Testis (tissue), 2 donors: ENCODE measurements at regions not wholly inside any gene's neighbourhood (a gene's known extent, or its start where the extent isn't known, plus 50 kb on each side); places are given as distances from the start of the nearest gene placed in this dataset.

ENCODE experiments used
- DNase-seq: peaks from one replicate; pipeline ENCODE4 v3.0.0-alpha.2; 2019
- H3K27ac ChIP-seq, 2 donors: fragments of 200-600 bp; sonication (generic); one replicate each; pipeline ENCODE4 v1.5.1; 2019
- H3K27me3 ChIP-seq: fragments of 200-600 bp; sonication (generic); one replicate; pipeline ENCODE4 v1.5.1; 2019
- H3K36me3 ChIP-seq: fragments of 200-600 bp; sonication (generic); one replicate; pipeline ENCODE4 v1.5.1; 2017; ENCODE audit warnings: low read depth; ENCODE audit errors: missing control alignments
- H3K4me1 ChIP-seq: fragments of 200-600 bp; sonication (generic); one replicate; pipeline ENCODE4 v1.5.1; 2019
- H3K4me3 ChIP-seq, 2 donors: fragments of 200-600 bp; sonication (generic); one replicate each; pipeline ENCODE4 v1.5.1; 2017 to 2019
- H3K9me3 ChIP-seq: fragments of 200-600 bp; sonication (generic); one replicate; pipeline ENCODE4 v1.5.1; 2017
- CTCF ChIP-seq, 3 experiments: fragments of 450-650 bp in 2 of 3; fragments of 200-600 bp in 1 of 3; sonication (generic) in 1 of 3; IDR thresholded peaks; one replicate each; pipeline ENCODE4 v1.5.1; 2016 to 2019; ENCODE audit warnings: antibody characterized with exemption in 3 of 3, mild to moderate bottlenecking in 2 of 3, moderate library complexity in 1 of 3
- POLR2A ChIP-seq: fragments of 450-650 bp; IDR thresholded peaks from one replicate; pipeline ENCODE4 v1.6.1; 2017; ENCODE audit warnings: antibody characterized with exemption, mild to moderate bottlenecking, moderate library complexity
- WGBS, 2 donors: methylation state at CpG; one replicate each; pipeline ENCODE4 v1.1.5; 2018; 5-methylcytosine and 5-hydroxymethylcytosine counted together
- intact Hi-C: fragments of 100-400 bp; cut with DNase I; formaldehyde crosslinking; loops from one replicate; pipeline ENCODE4 v1.15.1; 2023; ENCODE audit warnings: low total_unique reads

GRCh38 chr11:24234822-24235508 lies 261.9 kb upstream of the LUZP2 start:
- Histone ChIP-seq H3K27me3 (no peaks in the 10 kb centered on the region), H3K9me3 (no peaks in the 10 kb centered on the region), H3K27ac (no peak overlapping the region), H3K4me1 (no peaks in the 10 kb centered on the region), H3K4me3 (no peak overlapping the region), H3K36me3 (no peaks in the 10 kb centered on the region)
- WGBS, 2 donors: 73 to 79% methylated on average over 2 to 4 of the region's 4 CpGs
- DNase-seq: no peak
- intact Hi-C loops: no loop called here
- TF ChIP-seq CTCF (IDR thresholded peaks at IDR 0.05) (no peak), POLR2A (no peak)

- Histone ChIP-seq H3K27ac (no peak overlapping the region), H3K27me3 (no peaks in the 10 kb centered on the region), H3K4me3 (no peak overlapping the region), H3K4me1 (no peaks in the 10 kb centered on the region), H3K36me3 (no peaks in the 10 kb centered on the region), H3K9me3 (no peaks in the 10 kb centered on the region)
- 79 to 85% methylated on average over 3 of the region's 3 CpGs for whole genome bisulfite sequencing, 2 donors
- TF ChIP-seq POLR2A: no peak
- no peak for TF ChIP-seq CTCF (IDR thresholded peaks at IDR 0.05)
- no peak for DNase-seq
- intact Hi-C loops: no loop called here
Measured at GRCh38 chr11:24238771-24239645, 257.8 kb upstream of the LUZP2 start.

GRCh38 chr11:24239930-24240329 lies 256.9 kb upstream of the LUZP2 start:
- Histone ChIP-seq H3K4me1 (no peaks in the 10 kb centered on the region), H3K9me3 (no peaks in the 10 kb centered on the region), H3K27ac (no peak overlapping the region), H3K36me3 (no peaks in the 10 kb centered on the region), H3K27me3 (no peaks in the 10 kb centered on the region), H3K4me3 (no peak overlapping the region)
- DNase-seq: no peak
- TF ChIP-seq POLR2A (no peak), CTCF (IDR thresholded peaks at IDR 0.05) (no peak)
- intact Hi-C loops: no loop called here

- Histone ChIP-seq H3K4me1 (no peaks in the 10 kb centered on the region), H3K36me3 (no peaks in the 10 kb centered on the region), H3K4me3 (no peak overlapping the region), H3K9me3 (no peaks in the 10 kb centered on the region), H3K27ac (no peak overlapping the region), H3K27me3 (no peaks in the 10 kb centered on the region)
- intact Hi-C loops: no loop called here
- DNase-seq: no peak
- WGBS, 2 donors: 67 to 89% methylated on average over 1 of the region's 1 CpG
- TF ChIP-seq CTCF (IDR thresholded peaks at IDR 0.05) (no peak), POLR2A (no peak)
Measured at GRCh38 chr11:24240496-24241175, 256.2 kb upstream of the LUZP2 start.
